HuH-7 (cell line): ENCODE measurements at regions not wholly inside any gene's neighbourhood (a gene's known extent, or its start where the extent isn't known, plus 50 kb on each side); places are given as distances from the start of the nearest gene placed in this dataset.

Source experiments
- DNase-seq: peaks from one replicate; pipeline ENCODE4 v3.0.0; 2011; ENCODE audit warnings: low spot score

- DNase-seq, result no peak
Observed at GRCh38 chr6:113146878-113147277, 710.3 kb upstream of the MARCKS start.

- DNase-seq, result no peak
Observed at GRCh38 chr6:113147544-113147943, 709.6 kb upstream of the MARCKS start.

GRCh38 chr6:113148566-113148965 lies 708.6 kb upstream of the MARCKS start:
- DNase-seq, result no peak

DNA sequence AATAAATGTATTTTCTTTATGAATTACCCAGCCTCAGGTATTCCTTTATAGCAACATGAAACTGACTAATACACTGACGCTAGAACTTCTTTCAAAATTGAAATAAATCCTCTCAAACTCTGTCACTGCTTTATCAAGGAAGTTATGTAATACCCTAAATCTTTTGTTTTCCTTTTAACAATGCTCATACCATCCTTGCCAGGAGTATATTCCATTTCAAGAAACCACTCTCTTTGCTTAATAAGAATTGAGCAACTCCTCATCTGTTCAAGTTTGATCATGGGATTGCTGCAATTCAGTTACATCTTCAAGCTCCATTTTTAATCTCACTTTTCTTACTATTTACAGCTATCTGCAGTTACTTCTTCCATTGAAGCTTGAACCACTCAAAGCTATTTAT lies 707.6 kb upstream of the MARCKS start:
- no peak for DNase-seq

- no peak for DNase-seq
Observed at GRCh38 chr6:113160306-113161017, 696.7 kb upstream of the MARCKS start.

- no peak for DNase-seq
Observed at GRCh38 chr6:113161018-113161315, 696.2 kb upstream of the MARCKS start.

- no peak for DNase-seq
Observed at GRCh38 chr6:113162739-113163138, 694.4 kb upstream of the MARCKS start.

DNA sequence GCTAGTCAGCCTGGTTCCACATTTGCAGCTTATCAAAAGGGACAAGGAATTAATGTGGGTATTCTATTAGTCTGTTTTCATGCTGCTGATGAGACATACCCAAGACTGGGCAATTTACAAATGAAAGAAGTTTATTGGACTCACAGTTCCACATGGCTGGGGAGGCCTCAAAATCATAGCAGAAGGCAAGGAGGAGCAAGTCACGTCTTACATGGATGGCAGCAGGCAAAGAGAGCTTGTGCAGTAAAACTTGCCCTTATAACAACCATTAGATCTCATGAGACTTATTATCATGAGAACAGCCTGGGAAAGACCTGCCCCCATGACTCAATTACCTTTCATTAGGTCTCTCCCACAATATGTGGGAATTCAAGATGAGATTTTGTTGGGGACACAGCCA lies 689.1 kb upstream of the MARCKS start:
- no peak for DNase-seq

GRCh38 chr6:113169484-113169883 lies 687.7 kb upstream of the MARCKS start:
- DNase-seq, result no peak

DNA sequence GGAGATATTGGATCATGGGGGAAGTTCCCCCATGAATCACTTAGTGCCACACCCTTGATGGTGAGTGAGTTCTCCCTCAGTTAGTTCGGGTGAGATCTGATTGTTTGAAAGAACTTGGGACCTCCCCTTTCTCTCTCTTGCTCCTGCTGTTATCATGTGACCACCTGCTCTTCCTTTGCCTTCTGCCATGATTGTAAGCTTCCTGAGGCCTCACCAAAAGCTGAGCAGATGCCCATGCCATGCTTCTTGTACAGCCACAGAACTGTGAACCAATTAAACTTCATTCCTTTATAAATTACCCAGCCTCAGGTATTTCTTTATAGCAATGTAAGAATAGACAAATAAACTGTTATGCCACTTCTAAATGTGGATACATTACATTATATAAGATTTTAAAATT lies 686.7 kb upstream of the MARCKS start:
- no peak for DNase-seq

- no peak for DNase-seq
Observed at GRCh38 chr6:113171882-113172281, 685.3 kb upstream of the MARCKS start.

GRCh38 chr6:113172531-113172966 lies 684.6 kb upstream of the MARCKS start:
- no peak for DNase-seq

DNA sequence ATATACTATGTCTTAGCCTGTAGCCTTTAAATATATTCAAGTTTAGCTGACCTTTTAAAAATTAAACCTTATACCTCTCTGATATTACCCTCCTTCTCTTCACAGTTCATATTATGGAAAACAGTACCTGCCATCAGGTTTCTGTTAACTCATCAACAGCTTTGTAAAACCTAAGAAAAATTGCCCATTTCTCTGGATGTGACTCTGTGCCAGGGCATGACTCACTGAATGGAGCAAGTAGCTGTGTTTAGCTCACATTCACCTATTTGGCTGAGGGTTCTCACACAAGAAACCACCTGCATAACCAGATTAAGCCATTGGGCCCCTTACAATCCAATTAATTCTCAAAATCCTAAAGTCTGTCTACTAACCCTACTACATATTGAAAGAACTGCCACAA lies 678.8 kb upstream of the MARCKS start:
- DNase-seq, result no peak

DNA sequence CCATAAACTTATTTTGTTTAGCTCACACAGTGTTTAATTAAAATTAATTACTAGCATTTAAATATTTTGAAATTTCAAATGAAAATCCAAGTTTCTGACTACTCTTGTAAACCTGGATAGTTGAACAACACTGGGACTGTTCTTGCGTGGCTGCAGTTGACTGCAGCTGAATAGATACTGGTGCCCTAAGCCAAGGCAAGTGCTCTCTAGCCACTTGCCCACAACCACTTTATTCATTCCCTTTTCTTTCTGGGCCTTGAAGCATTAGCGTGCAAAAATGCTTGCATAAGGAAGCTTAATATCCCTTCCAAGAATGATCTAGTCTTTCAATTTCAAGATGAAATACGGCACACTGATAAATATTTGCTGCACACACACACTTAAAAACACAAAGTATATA lies 676.0 kb upstream of the MARCKS start:
- DNase-seq, result no peak

DNA sequence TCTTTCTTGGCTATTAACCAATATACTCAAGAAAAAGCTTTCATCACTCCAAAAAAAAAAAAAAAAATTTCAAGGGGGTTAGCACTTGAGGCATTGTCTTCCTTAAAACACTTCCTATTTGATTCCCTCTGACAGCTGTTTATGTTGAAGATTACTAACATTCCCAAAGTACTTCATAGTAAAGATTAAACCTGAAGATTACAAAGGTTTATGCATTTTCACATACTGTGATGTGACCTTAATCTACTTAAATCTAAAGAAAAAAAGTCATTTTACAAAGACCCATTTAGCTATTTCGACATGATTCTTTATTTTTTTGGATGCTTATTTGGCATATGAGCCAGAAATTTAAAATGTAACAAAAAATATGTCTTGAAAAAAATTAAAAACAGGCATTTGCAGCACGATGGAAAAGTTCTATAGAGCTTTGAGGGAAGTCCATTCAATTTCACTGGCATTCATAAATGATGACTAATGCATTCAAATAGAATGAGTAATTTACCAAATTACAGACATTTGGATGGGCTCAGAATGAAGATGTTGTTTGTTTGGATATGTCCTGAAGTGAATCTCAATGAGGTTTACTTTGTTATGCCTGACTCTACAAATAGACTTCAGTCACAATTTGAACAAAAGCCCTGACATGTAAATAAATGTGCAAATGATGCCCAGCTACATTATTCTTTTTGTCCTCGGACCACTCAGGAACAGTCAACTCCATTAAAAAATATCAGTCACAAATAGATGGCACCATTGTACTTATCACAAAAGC lies 674.6 kb upstream of the MARCKS start:
- no peak for DNase-seq

GRCh38 chr6:113184291-113184690 lies 672.9 kb upstream of the MARCKS start:
- DNase-seq, result no peak

- DNase-seq, result no peak
Observed at GRCh38 chr6:113184736-113185135, 672.4 kb upstream of the MARCKS start.

- no peak for DNase-seq
Observed at GRCh38 chr6:113185299-113185698, 671.8 kb upstream of the MARCKS start.

GRCh38 chr6:113187661-113188060 lies 669.5 kb upstream of the MARCKS start:
- no peak for DNase-seq

- no peak for DNase-seq
Observed at GRCh38 chr6:113188962-113189361, 668.2 kb upstream of the MARCKS start.

- no peak for DNase-seq
Observed at GRCh38 chr6:113190170-113190569, 667.0 kb upstream of the MARCKS start.

- no peak for DNase-seq
Observed at GRCh38 chr6:113194090-113194489, 663.1 kb upstream of the MARCKS start.

GRCh38 chr6:113202852-113203714 lies 654.1 kb upstream of the MARCKS start:
- no peak for DNase-seq
